Inflammatory macrophage treated with lipopolysaccharide for 4 hours (primary cell): ENCODE measurements at regions not wholly inside any gene's neighbourhood (a gene's known extent, or its start where the extent isn't known, plus 50 kb on each side); places are given as distances from the start of the nearest gene placed in this dataset.
A peak's percentile ranks its signal among the peaks of the same experiment; 100 is the strongest.

Experiments
- DNase-seq: peaks from one replicate; pipeline ENCODE4 v3.0.0-alpha.2; 2020

- no peak for DNase-seq
These were observed 335.3 kb upstream of the ZNF507 start for GRCh38 chr19:32010071-32010470.

- no peak for DNase-seq
These were observed 333.2 kb upstream of the ZNF507 start for GRCh38 chr19:32012206-32012605.

GRCh38 chr19:32012886-32013631 lies 332.4 kb upstream of the ZNF507 start:
- DNase-seq, result no peak

GRCh38 chr19:32017176-32017953 lies 328.0 kb upstream of the ZNF507 start:
- DNase-seq, result no peak

- no peak for DNase-seq
These were observed 327.4 kb upstream of the ZNF507 start for GRCh38 chr19:32018014-32018413.

GRCh38 chr19:32020538-32020937 lies 324.9 kb upstream of the ZNF507 start:
- no peak for DNase-seq

- DNase-seq, result no peak
These were observed 323.3 kb upstream of the ZNF507 start for GRCh38 chr19:32022044-32022640.

GRCh38 chr19:32022731-32023563 lies 322.5 kb upstream of the ZNF507 start:
- no peak for DNase-seq

- no peak for DNase-seq
These were observed 321.9 kb upstream of the ZNF507 start for GRCh38 chr19:32023564-32023832.

- DNase-seq, result no peak
These were observed 316.2 kb upstream of the ZNF507 start for GRCh38 chr19:32029235-32029634.

- no peak for DNase-seq
These were observed 312.8 kb upstream of the ZNF507 start for GRCh38 chr19:32032561-32032960.

GRCh38 chr19:32035626-32036025 lies 309.8 kb upstream of the ZNF507 start:
- DNase-seq, result no peak

GRCh38 chr19:32038021-32038920 lies 307.1 kb upstream of the ZNF507 start:
- DNase-seq, result no peak

GRCh38 chr19:32038961-32039360 lies 306.4 kb upstream of the ZNF507 start:
- no peak for DNase-seq

- DNase-seq, result no peak
These were observed 306.0 kb upstream of the ZNF507 start for GRCh38 chr19:32039440-32039839.

GRCh38 chr19:32040236-32040635 lies 305.2 kb upstream of the ZNF507 start:
- no peak for DNase-seq

GRCh38 chr19:32041681-32042292 lies 303.6 kb upstream of the ZNF507 start:
- peak; percentile 15 for DNase-seq

GRCh38 chr19:32047788-32048187 lies 297.6 kb upstream of the ZNF507 start:
- DNase-seq, result no peak

- DNase-seq, result no peak
These were observed 292.0 kb upstream of the ZNF507 start for GRCh38 chr19:32053376-32053775.

- DNase-seq, result no peak
These were observed 291.5 kb upstream of the ZNF507 start for GRCh38 chr19:32053861-32054260.

GRCh38 chr19:32058131-32058530 lies 287.3 kb upstream of the ZNF507 start:
- DNase-seq, result no peak

- DNase-seq, result no peak
These were observed 284.1 kb upstream of the ZNF507 start for GRCh38 chr19:32061315-32061714.
